Neural progenitor cell (in vitro differentiated cells): ENCODE measurements at regions not wholly inside any gene's neighbourhood (a gene's known extent, or its start where the extent isn't known, plus 50 kb on each side); places are given as distances from the start of the nearest gene placed in this dataset.

Source experiments
- CTCF ChIP-seq: fragments of 200-600 bp; sonication (generic); IDR thresholded peaks from 2 replicates; pipeline ENCODE4 v1.5.1; 2017; ENCODE audit warnings: antibody characterized with exemption, mild to moderate bottlenecking
- EZH2 ChIP-seq: fragments of 200-600 bp; sonication (generic); IDR thresholded peaks from 2 replicates; pipeline ENCODE4 v1.6.1; 2017; ENCODE audit warnings: antibody characterized with exemption, mild to moderate bottlenecking, moderate library complexity
- EZH2phosphoT487 ChIP-seq: fragments of 200-600 bp; sonication (generic); IDR thresholded peaks from 2 replicates; pipeline ENCODE4 v1.6.1; 2017; ENCODE audit warnings: antibody characterized with exemption

GRCh38 chr9:75639971-75640610 lies 250.4 kb upstream of the PCSK5 start:
- TF ChIP-seq CTCF (no peak), EZH2phosphoT487 (no peak), EZH2 (no peak)
